Fibroblast of lung (primary cell): ENCODE measurements at regions not wholly inside any gene's neighbourhood (a gene's known extent, or its start where the extent isn't known, plus 50 kb on each side); places are given as distances from the start of the nearest gene placed in this dataset.

ENCODE experiments used
- EZH2 ChIP-seq: IDR thresholded peaks from 2 replicates; pipeline ENCODE4 v1.5.1; 2012; ENCODE audit warnings: low read length, control low read depth, mild to moderate bottlenecking; ENCODE audit errors: missing control alignments
- TF ChIP-seq, protein P1 (sequence below), 2 donors: IDR thresholded peaks in 1 of 2; conservative IDR thresholded peaks in 1 of 2; 1 replicate in 1 of 2; 2 replicates in 1 of 2; pipeline ENCODE4 v1.5.1; 2011 to 2012; ENCODE audit warnings: low read length in 2 of 2, control low read depth in 1 of 2, inconsistent platforms in 1 of 2, low read depth in 1 of 2, mild to moderate bottlenecking in 1 of 2

GRCh38 chr6:149130508-149130907 is 187.0 kb upstream of the TAB2 start:
- TF ChIP-seq, protein P1, sequence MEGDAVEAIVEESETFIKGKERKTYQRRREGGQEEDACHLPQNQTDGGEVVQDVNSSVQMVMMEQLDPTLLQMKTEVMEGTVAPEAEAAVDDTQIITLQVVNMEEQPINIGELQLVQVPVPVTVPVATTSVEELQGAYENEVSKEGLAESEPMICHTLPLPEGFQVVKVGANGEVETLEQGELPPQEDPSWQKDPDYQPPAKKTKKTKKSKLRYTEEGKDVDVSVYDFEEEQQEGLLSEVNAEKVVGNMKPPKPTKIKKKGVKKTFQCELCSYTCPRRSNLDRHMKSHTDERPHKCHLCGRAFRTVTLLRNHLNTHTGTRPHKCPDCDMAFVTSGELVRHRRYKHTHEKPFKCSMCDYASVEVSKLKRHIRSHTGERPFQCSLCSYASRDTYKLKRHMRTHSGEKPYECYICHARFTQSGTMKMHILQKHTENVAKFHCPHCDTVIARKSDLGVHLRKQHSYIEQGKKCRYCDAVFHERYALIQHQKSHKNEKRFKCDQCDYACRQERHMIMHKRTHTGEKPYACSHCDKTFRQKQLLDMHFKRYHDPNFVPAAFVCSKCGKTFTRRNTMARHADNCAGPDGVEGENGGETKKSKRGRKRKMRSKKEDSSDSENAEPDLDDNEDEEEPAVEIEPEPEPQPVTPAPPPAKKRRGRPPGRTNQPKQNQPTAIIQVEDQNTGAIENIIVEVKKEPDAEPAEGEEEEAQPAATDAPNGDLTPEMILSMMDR (conservative IDR thresholded peaks at IDR 0.05 in 1 of 2, IDR thresholded peaks at IDR 0.05 in 1 of 2; ENCODE audit: low read depth in 1 of 2, low read length in 2 of 2): no peak
- TF ChIP-seq EZH2: no peak
